PC-3 (cell line): ENCODE measurements at regions not wholly inside any gene's neighbourhood (a gene's known extent, or its start where the extent isn't known, plus 50 kb on each side); places are given as distances from the start of the nearest gene placed in this dataset.

Source experiments
- ATAC-seq: fragments of 200-7000 bp; cut with Tn5 transposase; 2 replicates; pipeline ENCODE4 v1.9.1; 2020; ENCODE audit warnings: mild to moderate bottlenecking, moderate library complexity
- BruUV-seq: library from RNA; stranded (reverse); fragments of 400-500 nt; replicated peaks from 2 replicates; lab custom pipeline; 2021; lab: Mats Ljungman, UMichigan
- CTCF ChIA-PET: fragments of 300-600 bp; sonication (Branson Sonifier 250); formaldehyde crosslinking; loops from one replicate; lab custom pipeline; 2022; ENCODE audit warnings: antibody characterized with exemption; lab: Charles Lee
- POLR2A ChIA-PET: fragments of 300-600 bp; sonication (Branson Sonifier 250); formaldehyde crosslinking; loops from one replicate; lab custom pipeline; 2022; ENCODE audit warnings: antibody characterized with exemption; ENCODE audit not compliant: unreplicated experiment; lab: Charles Lee
- DNase-seq: peaks from one replicate; pipeline ENCODE4 v3.0.0-alpha.2; 2015
- H2AFZ ChIP-seq: fragments of 300-600 bp; sonication (generic); 2 replicates; pipeline ENCODE4 v1.6.0; 2016; ENCODE audit warnings: antibody characterized with exemption, low read length
- H3F3A ChIP-seq: fragments of 300-600 bp; sonication (generic); one replicate; pipeline ENCODE4 v1.6.0; 2017; ENCODE audit warnings: antibody characterized with exemption, low read length, control low read depth, mild to moderate bottlenecking; ENCODE audit not compliant: unreplicated experiment
- H3K27ac ChIP-seq: fragments of 300-600 bp; sonication (generic); 2 replicates; pipeline ENCODE4 v1.5.1; 2016; ENCODE audit warnings: mild to moderate bottlenecking, low read length
- H3K27me3 ChIP-seq: fragments of 300-600 bp; sonication (generic); 2 replicates; pipeline ENCODE4 v1.6.1; 2016; ENCODE audit warnings: low read length, mixed read lengths
- H3K36me3 ChIP-seq: fragments of 300-600 bp; sonication (generic); 2 replicates; pipeline ENCODE4 v1.6.1; 2016; ENCODE audit warnings: low read depth, mixed run types, low read length, mixed read lengths
- H3K4me1 ChIP-seq: fragments of 300-600 bp; sonication (generic); 2 replicates; pipeline ENCODE4 v1.5.1; 2016; ENCODE audit warnings: low read length; ENCODE audit not compliant: insufficient read depth
- H3K4me2 ChIP-seq: fragments of 300-600 bp; sonication (generic); 2 replicates; pipeline ENCODE4 v1.6.0; 2016; ENCODE audit warnings: low read length
- H3K4me3 ChIP-seq: fragments of 300-600 bp; sonication (generic); 2 replicates; pipeline ENCODE4 v1.5.1; 2016; ENCODE audit warnings: mild to moderate bottlenecking, low read length, mixed read lengths
- H3K79me2 ChIP-seq: fragments of 300-600 bp; sonication (generic); 2 replicates; pipeline ENCODE4 v1.6.1; 2017; ENCODE audit warnings: low read length, mixed read lengths
- H3K9ac ChIP-seq: fragments of 300-600 bp; sonication (generic); 2 replicates; pipeline ENCODE4 v1.6.0; 2016; ENCODE audit warnings: mild to moderate bottlenecking, low read length
- H3K9me2 ChIP-seq: fragments of 300-600 bp; sonication (generic); replicated peaks from 2 replicates; pipeline ENCODE4 v1.6.1; 2016; ENCODE audit warnings: mixed run types, low read length, mixed read lengths
- H3K9me3 ChIP-seq: fragments of 300-600 bp; sonication (generic); 2 replicates; pipeline ENCODE4 v1.6.1; 2016; ENCODE audit warnings: low read length, mixed read lengths
- H4K20me1 ChIP-seq: fragments of 300-600 bp; sonication (generic); 2 replicates; pipeline ENCODE4 v1.6.1; 2016; ENCODE audit warnings: low read length, mixed read lengths
- EZH2 ChIP-seq: fragments of 300-600 bp; sonication (generic); IDR thresholded peaks from one replicate; pipeline ENCODE4 v1.6.1; 2017; ENCODE audit warnings: antibody characterized with exemption, mild to moderate bottlenecking, low read length; ENCODE audit not compliant: unreplicated experiment
- EZH2phosphoT487 ChIP-seq: fragments of 300-600 bp; sonication (generic); IDR thresholded peaks from 2 replicates; pipeline ENCODE4 v1.6.1; 2018; ENCODE audit warnings: mild to moderate bottlenecking, antibody characterized with exemption, low read length, borderline replicate concordance
- intact Hi-C: fragments of 100-400 bp; cut with micrococcal nuclease; formaldehyde crosslinking; loops from 2 replicates; pipeline ENCODE4 v1.9.0; 2023
- TF ChIP-seq, protein P1 (sequence below): fragments of 300-600 bp; sonication (generic); conservative IDR thresholded peaks from 2 replicates; pipeline ENCODE4 v1.5.1; 2017; ENCODE audit warnings: antibody characterized with exemption, low read depth, mild to moderate bottlenecking, low read length

- no peak for DNase-seq
- no TSS peak for BruUV-seq
- H3K36me3 ChIP-seq, result no peaks in the 10 kb centered on the region
- H3K4me3 ChIP-seq, result no peak overlapping the region
- no peaks in the 10 kb centered on the region for H4K20me1 ChIP-seq
- intact Hi-C loops, result loop anchor here (5.0 kb wide), 1 partner anchor 46 kb away; no protein-coding TSS in a partner anchor
- ChIA-PET POLR2A (no interaction called here), CTCF (interaction anchor here (0.6 kb wide), 1 partner anchor 509 kb away, joined by 3 read pairs; no protein-coding TSS in a partner anchor)
- H3F3A ChIP-seq, result no peaks in the 10 kb centered on the region
- ATAC-seq, result no peak
- peaks cover 15% of the 10 kb centered on the region for H3K4me1 ChIP-seq
- H3K27me3 ChIP-seq, result no peaks in the 10 kb centered on the region
- H3K9ac ChIP-seq, result no peak overlapping the region
- H3K9me2 ChIP-seq, result no peaks in the 10 kb centered on the region
- TF ChIP-seq, protein P1, sequence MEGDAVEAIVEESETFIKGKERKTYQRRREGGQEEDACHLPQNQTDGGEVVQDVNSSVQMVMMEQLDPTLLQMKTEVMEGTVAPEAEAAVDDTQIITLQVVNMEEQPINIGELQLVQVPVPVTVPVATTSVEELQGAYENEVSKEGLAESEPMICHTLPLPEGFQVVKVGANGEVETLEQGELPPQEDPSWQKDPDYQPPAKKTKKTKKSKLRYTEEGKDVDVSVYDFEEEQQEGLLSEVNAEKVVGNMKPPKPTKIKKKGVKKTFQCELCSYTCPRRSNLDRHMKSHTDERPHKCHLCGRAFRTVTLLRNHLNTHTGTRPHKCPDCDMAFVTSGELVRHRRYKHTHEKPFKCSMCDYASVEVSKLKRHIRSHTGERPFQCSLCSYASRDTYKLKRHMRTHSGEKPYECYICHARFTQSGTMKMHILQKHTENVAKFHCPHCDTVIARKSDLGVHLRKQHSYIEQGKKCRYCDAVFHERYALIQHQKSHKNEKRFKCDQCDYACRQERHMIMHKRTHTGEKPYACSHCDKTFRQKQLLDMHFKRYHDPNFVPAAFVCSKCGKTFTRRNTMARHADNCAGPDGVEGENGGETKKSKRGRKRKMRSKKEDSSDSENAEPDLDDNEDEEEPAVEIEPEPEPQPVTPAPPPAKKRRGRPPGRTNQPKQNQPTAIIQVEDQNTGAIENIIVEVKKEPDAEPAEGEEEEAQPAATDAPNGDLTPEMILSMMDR, result no peak
- TF ChIP-seq EZH2phosphoT487 (no peak), EZH2 (no peak)
- H3K27ac ChIP-seq, result no peak overlapping the region
- H3K79me2 ChIP-seq, result no peaks in the 10 kb centered on the region
- no peak overlapping the region for H3K4me2 ChIP-seq
- H3K9me3 ChIP-seq, result no peaks in the 10 kb centered on the region
- H2AFZ ChIP-seq, result no peak overlapping the region
Measured at GRCh38 chr2:42976351-42976750, 184.0 kb upstream of the HAAO start.

DNA sequence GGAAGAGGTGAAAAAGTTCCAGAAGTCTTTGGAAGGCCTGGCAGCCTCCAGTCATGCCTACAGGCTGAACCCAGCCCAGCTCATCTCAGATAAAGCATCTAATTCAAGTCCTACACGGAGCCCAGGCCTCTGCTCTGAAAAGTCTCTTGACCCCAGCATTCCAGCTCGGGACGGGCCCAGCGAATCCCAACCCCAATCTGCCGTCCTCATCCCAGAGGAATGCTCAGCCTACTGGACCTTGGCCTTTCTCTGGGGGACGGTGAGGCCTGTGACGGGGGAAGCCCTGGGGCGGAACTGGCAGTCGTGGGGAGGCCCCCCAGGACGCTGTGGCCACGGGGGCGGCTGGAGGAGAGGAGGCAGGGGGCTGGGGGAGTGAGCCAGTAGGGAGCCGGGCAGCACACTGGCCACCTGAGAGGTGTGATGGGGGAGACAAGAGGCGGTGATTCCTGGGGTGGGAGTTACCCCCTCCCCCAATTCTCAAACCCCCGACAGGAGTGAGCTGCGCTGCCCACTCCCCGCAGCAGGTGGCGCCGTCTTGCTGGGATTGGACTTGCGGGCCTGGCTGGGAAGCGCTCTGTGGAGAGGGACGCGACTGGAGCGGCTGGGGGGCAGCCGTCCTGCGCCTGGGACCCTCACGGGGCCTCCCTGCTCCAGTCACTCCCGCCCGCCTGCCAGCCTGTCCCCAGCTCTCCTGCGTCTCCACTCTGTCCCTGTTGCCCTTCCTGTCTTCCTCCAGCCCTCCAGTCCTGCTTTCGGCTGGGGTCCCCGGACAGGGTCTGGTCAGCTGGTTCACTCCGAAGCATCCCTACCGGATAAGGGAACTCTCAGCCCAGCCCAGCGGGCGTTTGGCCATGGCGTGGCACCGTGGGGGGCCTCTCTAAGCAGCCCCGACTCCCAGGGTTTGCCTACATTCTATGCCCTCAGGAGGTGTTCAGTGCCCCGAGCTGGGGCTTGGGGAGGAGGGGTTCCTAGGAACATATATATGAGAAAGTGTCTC, 182.6 kb upstream of the HAAO start:
- Histone ChIP-seq H3K9ac (peak overlapping the region; percentile 67), H3K4me1 (peaks cover 19% of the 10 kb centered on the region), H3K36me3 (no peaks in the 10 kb centered on the region), H3K79me2 (no peaks in the 10 kb centered on the region), H3K4me3 (peak overlapping the region; percentile 69), H4K20me1 (no peaks in the 10 kb centered on the region), H3K4me2 (peak overlapping the region; percentile 96), H2AFZ (peak overlapping the region; percentile 95), H3K9me2 (no peaks in the 10 kb centered on the region), H3K9me3 (no peaks in the 10 kb centered on the region), H3K27ac (peak overlapping the region; percentile 32; the same call in 1 of the 2 replicates), H3F3A (no peaks in the 10 kb centered on the region), H3K27me3 (no peaks in the 10 kb centered on the region)
- ATAC-seq (peak; percentile 88), DNase-seq (peak; percentile 66)
- intact Hi-C loops, result loop anchor here (1.0 to 5.0 kb wide), 2 partner anchors 47 to 254 kb away; no protein-coding TSS in a partner anchor
- ChIA-PET POLR2A (interaction anchor here (0.5 kb wide), 1 partner anchor 27 kb away, joined by 3 read pairs; no protein-coding TSS in a partner anchor), CTCF (interaction anchor here (0.6 to 1.9 kb wide), 4 partner anchors 233 to 255 kb away, joined by 3 to 11 read pairs (median 4); no protein-coding TSS in a partner anchor)
- TF ChIP-seq, protein P1, result peak; percentile 88
- no peak for TF ChIP-seq EZH2phosphoT487
- no TSS peak for BruUV-seq
